Breast epithelium (tissue), 3 donors: ENCODE measurements at regions not wholly inside any gene's neighbourhood (a gene's known extent, or its start where the extent isn't known, plus 50 kb on each side); places are given as distances from the start of the nearest gene placed in this dataset.

ENCODE experiments used
- CTCF ChIP-seq, 3 donors: fragments of 450-650 bp; IDR thresholded peaks; one replicate each; pipeline ENCODE4 v1.5.1; 2016 to 2017; ENCODE audit warnings: antibody characterized with exemption in 3 of 3, mild to moderate bottlenecking in 3 of 3, moderate library complexity in 3 of 3
- POLR2A ChIP-seq: fragments of 450-650 bp; IDR thresholded peaks from one replicate; pipeline ENCODE4 v1.6.1; 2016; ENCODE audit warnings: antibody characterized with exemption, mild to moderate bottlenecking, moderate library complexity

GRCh38 chr10:55351431-55351830 lies 550.4 kb upstream of the PCDH15 start:
- no peak for TF ChIP-seq POLR2A
- TF ChIP-seq CTCF (IDR thresholded peaks at IDR 0.05) = no peak
